Gastrocnemius medialis (tissue), 4 donors: ENCODE measurements at regions not wholly inside any gene's neighbourhood (a gene's known extent, or its start where the extent isn't known, plus 50 kb on each side); places are given as distances from the start of the nearest gene placed in this dataset.

Experiments used
- ATAC-seq, 2 donors: fragments of 150-250 bp; one replicate each; pipeline ENCODE4 v1.9.1; 2016
- DNase-seq, 2 donors: peaks; one replicate each; pipeline ENCODE4 v3.0.0-alpha.2; 2019
- H3K27ac ChIP-seq, 4 donors: fragments of 200-600 bp; sonication (generic); 1 replicate in 1 of 4; 2 replicates in 3 of 4; pipeline ENCODE4 v1.5.1; 2016 to 2018; ENCODE audit warnings: mild to moderate bottlenecking in 2 of 4, moderate library complexity in 1 of 4
- H3K27me3 ChIP-seq, 3 donors: fragments of 200-600 bp; sonication (generic) in 2 of 3; 1 replicate in 1 of 3; 2 replicates in 2 of 3; pipeline versions ENCODE4 v1.5.1 to v1.6.0; 2016 to 2019; ENCODE audit warnings: mild to moderate bottlenecking in 1 of 3, moderate library complexity in 1 of 3
- H3K36me3 ChIP-seq, 2 donors: fragments of 200-600 bp; sonication (generic) in 1 of 2; one replicate each; pipeline ENCODE4 v1.5.1; 2017 to 2018
- H3K4me1 ChIP-seq, 2 donors: fragments of 200-600 bp; sonication (generic) in 1 of 2; one replicate each; pipeline ENCODE4 v1.5.1; 2016 to 2017; ENCODE audit warnings: mild to moderate bottlenecking in 2 of 2
- H3K4me3 ChIP-seq, 4 donors: fragments of 200-600 bp; sonication (generic) in 3 of 4; 1 replicate in 1 of 4; 2 replicates in 3 of 4; pipeline ENCODE4 v1.5.1; 2016 to 2019; ENCODE audit warnings: mild to moderate bottlenecking in 2 of 4
- H3K9me3 ChIP-seq, 3 donors: fragments of 200-600 bp; sonication (generic) in 2 of 3; 1 replicate in 1 of 3; 2 replicates in 2 of 3; pipeline ENCODE4 v1.5.1; 2016 to 2019
- CTCF ChIP-seq, 5 experiments: fragments of 450-650 bp in 3 of 5; fragments of 200-600 bp in 2 of 5; sonication (generic) in 2 of 5; IDR thresholded peaks in 4 of 5; conservative IDR thresholded peaks in 1 of 5; 1 replicate in 4 of 5; 2 replicates in 1 of 5; pipeline ENCODE4 v1.5.1; 2016 to 2019; ENCODE audit warnings: antibody characterized with exemption in 5 of 5, mild to moderate bottlenecking in 3 of 5, moderate library complexity in 3 of 5
- POLR2A ChIP-seq, 2 donors: fragments of 450-650 bp; IDR thresholded peaks; one replicate each; pipeline ENCODE4 v1.6.1; 2017; ENCODE audit warnings: antibody characterized with exemption in 2 of 2, mild to moderate bottlenecking in 2 of 2, moderate library complexity in 2 of 2
- in situ Hi-C, 4 donors: fragments of 200-750 bp; cut with MboI; loops; one replicate each; pipeline versions ENCODE4 v1.15.0 to v1.8.0; 2017; ENCODE audit warnings: low sequenced_read_pairs in 4 of 4
- intact Hi-C: fragments of 100-400 bp; cut with DNase I; formaldehyde crosslinking; loops from one replicate; pipeline ENCODE4 v1.15.1; 2023; ENCODE audit warnings: low total_unique reads

DNA sequence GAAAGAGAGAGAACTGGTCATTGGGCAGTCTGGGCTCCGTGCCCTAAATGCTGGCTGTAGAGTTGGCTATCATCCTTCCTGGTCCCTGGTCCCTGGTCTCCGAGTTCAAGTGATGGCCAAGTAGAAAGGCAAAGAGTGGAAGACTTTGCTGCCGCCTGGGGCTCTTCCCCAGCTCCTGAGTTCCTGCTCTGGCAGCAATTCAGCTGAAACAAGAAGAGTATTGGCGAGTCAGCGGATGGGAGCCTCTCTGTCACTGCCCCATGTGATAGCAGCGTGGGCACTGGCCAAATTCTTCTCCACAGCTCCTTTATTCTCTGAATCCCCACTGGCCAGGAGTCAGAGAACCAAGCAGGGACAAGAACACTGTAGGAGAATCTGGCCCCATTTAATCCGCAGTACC lies 351.0 kb upstream of the POU3F3 start:
- TF ChIP-seq POLR2A (IDR thresholded peaks at IDR 0.05) (no peak), CTCF (IDR thresholded peaks at IDR 0.05 in 4 of 5, conservative IDR thresholded peaks at IDR 0.05 in 1 of 5) (no peak)
- Histone ChIP-seq H3K36me3 (no peaks in the 10 kb centered on the region), H3K27me3 (peaks cover 0 to 5% (median 0%) of the 10 kb centered on the region in 3 donors), H3K27ac (no peak overlapping the region), H3K4me3 (no peak overlapping the region), H3K4me1 (no peaks in the 10 kb centered on the region), H3K9me3 (no peaks in the 10 kb centered on the region)
- intact Hi-C loops = no loop called here
- no peak for DNase-seq
- in situ Hi-C loops = no loop called here
- no peak for ATAC-seq

DNA sequence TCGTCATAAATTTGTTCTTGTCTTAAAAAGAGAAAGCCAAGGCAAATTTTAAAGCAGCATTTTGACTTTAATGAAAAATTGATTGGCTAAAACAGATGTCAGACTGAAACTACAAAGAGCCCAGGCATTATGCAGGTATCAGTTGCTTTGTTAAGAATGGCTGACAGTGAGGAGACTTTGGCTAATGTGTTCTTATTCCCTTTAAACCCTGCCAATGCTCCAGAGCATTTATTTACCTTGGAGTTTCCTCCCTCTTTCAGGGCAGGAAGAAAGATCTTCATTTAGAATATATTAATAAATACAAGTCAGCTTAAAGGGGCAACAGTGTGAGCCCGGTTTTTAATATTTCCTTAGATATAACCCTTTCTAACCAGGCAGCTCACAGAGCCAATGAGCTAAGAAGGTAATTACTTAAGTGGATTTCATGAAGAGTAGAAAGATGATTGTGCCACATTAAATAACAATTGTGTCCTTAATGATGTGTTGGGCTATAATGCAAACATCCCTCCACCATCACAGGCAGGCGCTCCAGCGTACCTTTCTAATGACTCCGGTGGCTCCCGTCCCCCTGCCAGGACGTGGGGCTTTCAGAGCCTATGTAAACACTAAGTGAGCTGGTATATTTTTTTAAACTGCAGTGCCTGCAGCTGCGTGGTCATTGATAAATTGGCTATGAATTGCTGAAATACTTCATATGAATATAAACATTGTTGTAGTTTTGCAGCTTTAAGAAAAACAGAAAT lies 349.4 kb upstream of the POU3F3 start:
- ATAC-seq (no peak), DNase-seq (no peak)
- Histone ChIP-seq H3K9me3 (no peaks in the 10 kb centered on the region), H3K27ac (no peak overlapping the region), H3K36me3 (no peaks in the 10 kb centered on the region), H3K4me1 (no peaks in the 10 kb centered on the region), H3K4me3 (no peak overlapping the region), H3K27me3 (peaks cover 0 to 5% (median 0%) of the 10 kb centered on the region in 3 donors)
- intact Hi-C loops (no loop called here), in situ Hi-C loops (no loop called here)
- TF ChIP-seq CTCF (IDR thresholded peaks at IDR 0.05 in 4 of 5, conservative IDR thresholded peaks at IDR 0.05 in 1 of 5) (no peak), POLR2A (IDR thresholded peaks at IDR 0.05) (no peak)

DNA sequence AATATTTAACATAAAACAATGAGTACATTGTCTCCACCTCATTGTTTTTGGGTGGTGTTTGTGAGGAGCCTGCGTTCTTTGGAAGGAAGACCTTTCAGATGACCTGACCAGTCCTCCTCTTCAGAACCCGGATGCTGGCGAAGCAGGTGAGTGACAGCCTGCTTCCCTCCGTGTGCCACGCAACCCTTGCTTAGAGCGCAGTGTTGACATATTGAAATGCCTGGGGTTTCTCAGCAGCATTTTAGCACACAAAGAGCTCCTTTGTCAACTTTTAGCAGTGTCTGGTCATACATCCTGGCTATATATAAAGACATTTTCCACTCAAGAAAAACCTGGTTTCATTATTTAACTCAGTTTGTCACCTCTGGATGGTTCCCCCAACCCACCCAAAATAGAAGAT lies 335.7 kb upstream of the POU3F3 start:
- intact Hi-C loops = no loop called here
- Histone ChIP-seq H3K27ac (no peak overlapping the region), H3K4me3 (no peak overlapping the region), H3K4me1 (no peaks in the 10 kb centered on the region), H3K27me3 (no peaks in the 10 kb centered on the region), H3K36me3 (no peaks in the 10 kb centered on the region), H3K9me3 (no peaks in the 10 kb centered on the region)
- ATAC-seq (no peak), DNase-seq (no peak)
- TF ChIP-seq CTCF (IDR thresholded peaks at IDR 0.05 in 4 of 5, conservative IDR thresholded peaks at IDR 0.05 in 1 of 5) (no peak), POLR2A (IDR thresholded peaks at IDR 0.05) (no peak)
- in situ Hi-C loops = no loop called here

GRCh38 chr2:104521247-104521646 lies 332.7 kb upstream of the POU3F3 start:
- H3K27ac ChIP-seq = no peak overlapping the region
- in situ Hi-C loops = no loop called here
- no peaks in the 10 kb centered on the region for H3K9me3 ChIP-seq
- TF ChIP-seq CTCF (IDR thresholded peaks at IDR 0.05 in 4 of 5, conservative IDR thresholded peaks at IDR 0.05 in 1 of 5) = no peak
- no peak for TF ChIP-seq POLR2A (IDR thresholded peaks at IDR 0.05)
- no peak for ATAC-seq
- intact Hi-C loops = no loop called here
- no peaks in the 10 kb centered on the region for H3K27me3 ChIP-seq
- H3K4me1 ChIP-seq = no peaks in the 10 kb centered on the region
- H3K36me3 ChIP-seq = no peaks in the 10 kb centered on the region
- H3K4me3 ChIP-seq = no peak overlapping the region
- DNase-seq = no peak

- intact Hi-C loops = no loop called here
Observed at GRCh38 chr2:104523921-104524320, 330.0 kb upstream of the POU3F3 start.

More at GRCh38 chr2:104523921-104524320, 330.0 kb upstream of the POU3F3 start:
- DNase-seq = no peak
- Histone ChIP-seq H3K4me1 (no peaks in the 10 kb centered on the region), H3K9me3 (no peaks in the 10 kb centered on the region), H3K4me3 (no peak overlapping the region), H3K27ac (no peak overlapping the region), H3K36me3 (no peaks in the 10 kb centered on the region), H3K27me3 (no peaks in the 10 kb centered on the region)
- in situ Hi-C loops = no loop called here
- TF ChIP-seq POLR2A (IDR thresholded peaks at IDR 0.05) (no peak), CTCF (IDR thresholded peaks at IDR 0.05 in 4 of 5, conservative IDR thresholded peaks at IDR 0.05 in 1 of 5) (no peak)
- no peak for ATAC-seq
